KMS-11 (cell line): ENCODE measurements at regions not wholly inside any gene's neighbourhood (a gene's known extent, or its start where the extent isn't known, plus 50 kb on each side); places are given as distances from the start of the nearest gene placed in this dataset.

ENCODE experiments used
- H2AFZ ChIP-seq: fragments of 200-600 bp; sonication (generic); 2 replicates; pipeline ENCODE4 v1.6.1; 2016; ENCODE audit warnings: antibody characterized with exemption, mixed run types, low read depth
- H3K27ac ChIP-seq: fragments of 200-600 bp; sonication (generic); 2 replicates; pipeline ENCODE4 v1.6.1; 2016; ENCODE audit warnings: mild to moderate bottlenecking, mixed run types
- H3K27me3 ChIP-seq: fragments of 200-600 bp; sonication (generic); 2 replicates; pipeline ENCODE4 v1.6.1; 2017; ENCODE audit warnings: mild to moderate bottlenecking, low read depth, mixed run types, moderate library complexity; ENCODE audit not compliant: insufficient read depth
- H3K36me3 ChIP-seq: fragments of 200-600 bp; sonication (generic); 2 replicates; pipeline ENCODE4 v1.6.1; 2017; ENCODE audit warnings: mild to moderate bottlenecking, mixed run types; ENCODE audit not compliant: insufficient read depth
- H3K4me1 ChIP-seq: fragments of 200-600 bp; sonication (generic); 2 replicates; pipeline ENCODE4 v1.6.1; 2016; ENCODE audit warnings: mild to moderate bottlenecking, low read depth, mixed run types; ENCODE audit not compliant: poor library complexity, severe bottlenecking
- H3K4me2 ChIP-seq: fragments of 200-600 bp; sonication (generic); 2 replicates; pipeline ENCODE4 v1.7.0; 2016; ENCODE audit warnings: mild to moderate bottlenecking, mixed run types
- H3K4me3 ChIP-seq: fragments of 200-600 bp; sonication (generic); IDR thresholded peaks from 2 replicates; pipeline ENCODE4 v1.6.1; 2017; ENCODE audit warnings: low read depth, low read length, mixed read lengths; ENCODE audit not compliant: insufficient read depth
- H3K79me2 ChIP-seq: fragments of 200-600 bp; sonication (generic); 2 replicates; pipeline ENCODE4 v1.6.1; 2016; ENCODE audit warnings: low read depth, mixed run types; ENCODE audit not compliant: insufficient read depth
- H3K9ac ChIP-seq: fragments of 200-600 bp; sonication (generic); 2 replicates; pipeline ENCODE4 v1.6.1; 2016; ENCODE audit warnings: mild to moderate bottlenecking, mixed run types
- H4K20me1 ChIP-seq: fragments of 200-600 bp; sonication (generic); 2 replicates; pipeline ENCODE4 v1.6.1; 2016; ENCODE audit warnings: mild to moderate bottlenecking, mixed run types; ENCODE audit not compliant: insufficient read depth
- TF ChIP-seq, protein P1 (sequence below): fragments of 200-600 bp; sonication (generic); conservative IDR thresholded peaks from 2 replicates; pipeline ENCODE4 v1.6.1; 2017; ENCODE audit warnings: low read depth, mild to moderate bottlenecking, antibody characterized with exemption, low read length, moderate library complexity, mixed read lengths

DNA sequence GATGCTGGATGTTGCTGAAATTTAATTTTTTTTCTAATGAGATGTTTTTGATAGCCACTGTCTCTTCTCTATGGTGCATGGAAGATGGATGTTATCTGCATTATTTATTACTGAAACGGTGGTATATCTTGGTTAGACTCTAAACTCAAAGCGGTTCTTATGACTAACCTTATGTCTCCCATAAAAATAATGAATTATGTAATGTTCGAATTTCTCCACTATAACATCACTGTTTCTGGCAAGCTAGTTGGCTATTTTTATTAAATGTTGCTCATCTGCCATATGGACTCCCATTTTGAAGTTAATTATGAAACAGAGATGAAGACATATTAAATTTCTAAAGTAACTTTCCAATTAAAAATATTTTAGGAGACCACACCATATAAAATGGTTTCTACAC, 808.6 kb upstream of the ADGRL4 start:
- H2AFZ ChIP-seq: no peak overlapping the region

DNA sequence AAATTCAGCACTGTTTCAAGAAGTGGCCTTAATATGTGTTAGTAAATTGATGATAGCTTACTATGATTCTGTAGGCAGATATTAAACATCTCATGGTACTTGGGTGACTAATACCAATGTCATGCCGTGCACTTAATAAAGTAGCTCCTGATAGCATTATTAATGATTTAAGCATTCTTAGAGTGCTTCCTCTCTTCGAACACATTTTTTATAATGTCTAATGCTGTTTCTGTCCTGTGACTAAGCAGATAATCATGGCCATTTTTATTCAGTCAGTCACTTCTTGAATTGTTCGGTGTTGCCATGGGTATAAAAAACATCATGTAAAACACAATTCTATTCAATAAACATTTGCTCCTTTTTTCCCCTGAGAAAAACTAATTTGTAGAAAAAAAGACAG, 804.6 kb upstream of the ADGRL4 start:
- no peak overlapping the region for H3K4me3 ChIP-seq
- no peaks in the 10 kb centered on the region for H3K36me3 ChIP-seq
- TF ChIP-seq, protein P1, sequence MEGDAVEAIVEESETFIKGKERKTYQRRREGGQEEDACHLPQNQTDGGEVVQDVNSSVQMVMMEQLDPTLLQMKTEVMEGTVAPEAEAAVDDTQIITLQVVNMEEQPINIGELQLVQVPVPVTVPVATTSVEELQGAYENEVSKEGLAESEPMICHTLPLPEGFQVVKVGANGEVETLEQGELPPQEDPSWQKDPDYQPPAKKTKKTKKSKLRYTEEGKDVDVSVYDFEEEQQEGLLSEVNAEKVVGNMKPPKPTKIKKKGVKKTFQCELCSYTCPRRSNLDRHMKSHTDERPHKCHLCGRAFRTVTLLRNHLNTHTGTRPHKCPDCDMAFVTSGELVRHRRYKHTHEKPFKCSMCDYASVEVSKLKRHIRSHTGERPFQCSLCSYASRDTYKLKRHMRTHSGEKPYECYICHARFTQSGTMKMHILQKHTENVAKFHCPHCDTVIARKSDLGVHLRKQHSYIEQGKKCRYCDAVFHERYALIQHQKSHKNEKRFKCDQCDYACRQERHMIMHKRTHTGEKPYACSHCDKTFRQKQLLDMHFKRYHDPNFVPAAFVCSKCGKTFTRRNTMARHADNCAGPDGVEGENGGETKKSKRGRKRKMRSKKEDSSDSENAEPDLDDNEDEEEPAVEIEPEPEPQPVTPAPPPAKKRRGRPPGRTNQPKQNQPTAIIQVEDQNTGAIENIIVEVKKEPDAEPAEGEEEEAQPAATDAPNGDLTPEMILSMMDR: no peak
- no peak overlapping the region for H3K27ac ChIP-seq
- H3K79me2 ChIP-seq: no peaks in the 10 kb centered on the region
- no peak overlapping the region for H3K9ac ChIP-seq
- no peaks in the 10 kb centered on the region for H4K20me1 ChIP-seq
- H3K4me1 ChIP-seq: peaks cover 4% of the 10 kb centered on the region
- no peak overlapping the region for H3K4me2 ChIP-seq
- no peaks in the 10 kb centered on the region for H3K27me3 ChIP-seq
- no peak overlapping the region for H2AFZ ChIP-seq

More for the DNA sequence above, 808.6 kb upstream of the ADGRL4 start:
- H4K20me1 ChIP-seq: no peaks in the 10 kb centered on the region
- no peak overlapping the region for H3K4me3 ChIP-seq
- no peak overlapping the region for H3K27ac ChIP-seq
- no peak overlapping the region for H3K4me2 ChIP-seq
- TF ChIP-seq, protein P1: no peak
- no peaks in the 10 kb centered on the region for H3K36me3 ChIP-seq
- H3K4me1 ChIP-seq: peaks cover 11% of the 10 kb centered on the region
- no peaks in the 10 kb centered on the region for H3K27me3 ChIP-seq
- no peaks in the 10 kb centered on the region for H3K79me2 ChIP-seq
- H3K9ac ChIP-seq: no peak overlapping the region

DNA sequence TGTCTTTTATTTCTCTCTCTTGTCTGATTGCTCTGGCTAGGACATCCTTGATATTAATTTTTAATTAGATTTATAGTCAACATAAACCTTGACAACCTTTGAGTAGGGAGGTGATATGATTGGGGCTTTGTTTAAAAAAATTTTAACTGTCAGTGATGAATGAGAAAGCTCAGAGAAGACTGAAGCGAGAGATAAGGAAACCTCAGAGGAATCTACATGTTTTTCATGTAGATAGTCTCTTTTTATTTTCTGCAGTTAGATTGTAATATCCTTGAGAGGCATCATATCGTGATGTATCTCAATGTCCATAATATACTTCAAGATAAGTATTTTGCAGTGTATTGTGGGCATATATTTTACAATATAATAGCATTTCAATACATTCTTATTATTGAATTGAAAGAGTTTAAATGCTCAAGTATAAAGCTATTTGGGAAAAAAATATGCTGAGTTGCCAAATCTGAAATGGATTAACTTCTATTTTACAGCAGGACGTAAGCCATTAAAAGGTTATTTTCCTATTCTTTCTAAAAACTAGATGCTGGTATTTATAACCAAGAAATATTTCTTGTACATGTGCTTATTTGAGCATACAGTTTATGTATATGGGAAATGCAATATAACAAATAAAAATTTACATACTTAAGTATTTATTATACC, 802.4 kb upstream of the ADGRL4 start:
- no peak overlapping the region for H3K4me2 ChIP-seq
- no peaks in the 10 kb centered on the region for H4K20me1 ChIP-seq
- H3K27ac ChIP-seq: no peak overlapping the region
- H3K36me3 ChIP-seq: no peaks in the 10 kb centered on the region
- H3K79me2 ChIP-seq: no peaks in the 10 kb centered on the region
- H3K9ac ChIP-seq: no peak overlapping the region
- TF ChIP-seq, protein P1: no peak
- peaks cover 18% of the 10 kb centered on the region for H3K4me1 ChIP-seq
- H2AFZ ChIP-seq: no peak overlapping the region
- H3K27me3 ChIP-seq: no peaks in the 10 kb centered on the region
- no peak overlapping the region for H3K4me3 ChIP-seq

DNA sequence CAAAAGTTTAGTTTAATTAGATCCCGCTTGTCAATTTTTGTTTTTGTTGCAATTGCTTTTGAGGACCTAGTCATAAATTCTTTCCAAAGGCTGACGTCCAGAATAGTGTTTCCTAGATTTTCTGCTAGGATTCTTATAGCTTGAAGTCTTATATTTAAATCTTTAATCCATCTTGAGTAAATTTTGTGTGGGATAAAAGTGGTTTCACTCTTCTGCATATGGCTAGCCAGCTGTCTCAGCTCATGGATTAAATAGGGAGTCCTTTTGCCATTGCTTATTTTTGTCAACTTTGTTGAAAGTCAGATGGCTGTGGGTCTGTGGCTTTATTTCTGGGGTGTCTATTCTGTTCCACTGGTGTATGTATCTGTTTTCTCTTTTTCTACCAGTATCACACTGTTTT, 801.3 kb upstream of the ADGRL4 start:
- H3K4me1 ChIP-seq: peaks cover 18% of the 10 kb centered on the region
- H3K27me3 ChIP-seq: no peaks in the 10 kb centered on the region
- no peak overlapping the region for H3K4me2 ChIP-seq
- no peak overlapping the region for H3K4me3 ChIP-seq
- TF ChIP-seq, protein P1: no peak
- no peaks in the 10 kb centered on the region for H3K36me3 ChIP-seq
- H3K9ac ChIP-seq: no peak overlapping the region
- H3K79me2 ChIP-seq: no peaks in the 10 kb centered on the region
- no peaks in the 10 kb centered on the region for H4K20me1 ChIP-seq
- no peak overlapping the region for H2AFZ ChIP-seq
- H3K27ac ChIP-seq: no peak overlapping the region
